Brain pericyte (primary cell): ENCODE measurements at regions not wholly inside any gene's neighbourhood (a gene's known extent, or its start where the extent isn't known, plus 50 kb on each side); places are given as distances from the start of the nearest gene placed in this dataset.
"Not testable (repeated sequence)": the region's sequence is repeated elsewhere in the genome, so short reads cannot be mapped to it uniquely, and the experiment has no call there.

Experiments used
- DNase-seq: peaks from one replicate; pipeline ENCODE4 v3.0.0-alpha.2; 2012; ENCODE audit warnings: low read depth, low spot score

- DNase-seq = no peak
These were observed 86.2 kb downstream of the PSAT1 start for GRCh38 chr9:78383130-78383529.

- DNase-seq = no peak
These were observed 89.4 kb downstream of the PSAT1 start for GRCh38 chr9:78386348-78386747.

- DNase-seq = no peak
These were observed 89.8 kb downstream of the PSAT1 start for GRCh38 chr9:78386773-78387172.

- no peak for DNase-seq
These were observed 96.4 kb downstream of the PSAT1 start for GRCh38 chr9:78393340-78393739.

GRCh38 chr9:78393932-78394331 lies 97.0 kb downstream of the PSAT1 start:
- no peak for DNase-seq

- no peak for DNase-seq
These were observed 99.2 kb downstream of the PSAT1 start for GRCh38 chr9:78396087-78396486.

GRCh38 chr9:78397045-78397444 lies 100.1 kb downstream of the PSAT1 start:
- DNase-seq = no peak

GRCh38 chr9:78397454-78397853 lies 100.5 kb downstream of the PSAT1 start:
- DNase-seq = no peak

- DNase-seq = no peak
These were observed 102.2 kb downstream of the PSAT1 start for GRCh38 chr9:78399153-78399552.

GRCh38 chr9:78400496-78400895 lies 103.6 kb downstream of the PSAT1 start:
- DNase-seq = no peak

- DNase-seq = no peak
These were observed 108.5 kb downstream of the PSAT1 start for GRCh38 chr9:78405461-78405860.

- no peak for DNase-seq
These were observed 109.2 kb downstream of the PSAT1 start for GRCh38 chr9:78406146-78406545.

GRCh38 chr9:78406933-78407332 lies 110.0 kb downstream of the PSAT1 start:
- DNase-seq = no peak

GRCh38 chr9:78407636-78408312 lies 110.8 kb downstream of the PSAT1 start:
- no peak for DNase-seq

GRCh38 chr9:78408388-78408787 lies 111.5 kb downstream of the PSAT1 start:
- DNase-seq = no peak

- DNase-seq = not testable (repeated sequence)
These were observed 113.1 kb downstream of the PSAT1 start for GRCh38 chr9:78409928-78410510.

GRCh38 chr9:78422309-78422708 lies 125.4 kb downstream of the PSAT1 start:
- DNase-seq = no peak

- DNase-seq = no peak
These were observed 127.4 kb downstream of the PSAT1 start for GRCh38 chr9:78424299-78424698.

- DNase-seq = no peak
These were observed 131.7 kb downstream of the PSAT1 start for GRCh38 chr9:78428640-78429039.

- no peak for DNase-seq
These were observed 133.5 kb downstream of the PSAT1 start for GRCh38 chr9:78430387-78430786.

- not testable (repeated sequence) for DNase-seq
These were observed 134.1 kb downstream of the PSAT1 start for GRCh38 chr9:78431039-78431438.

- DNase-seq = no peak
These were observed 139.9 kb downstream of the PSAT1 start for GRCh38 chr9:78436873-78437272.

GRCh38 chr9:78437296-78437695 lies 140.4 kb downstream of the PSAT1 start:
- DNase-seq = no peak

- no peak for DNase-seq
These were observed 140.9 kb downstream of the PSAT1 start for GRCh38 chr9:78437806-78438205.
